Activated CD4-positive, alpha-beta T cell treated with anti-CD3 and anti-CD28 coated beads, Interleukin-2, amount 50 U/mL, for 48 hours (primary cell): ENCODE measurements at regions not wholly inside any gene's neighbourhood (a gene's known extent, or its start where the extent isn't known, plus 50 kb on each side); places are given as distances from the start of the nearest gene placed in this dataset.
"Not testable (repeated sequence)": the region's sequence is repeated elsewhere in the genome, so short reads cannot be mapped to it uniquely, and the experiment has no call there.

Experiments
- DNase-seq, 2 experiments: peaks; one replicate each; pipeline ENCODE4 v3.0.0-alpha.2; 2020

DNA sequence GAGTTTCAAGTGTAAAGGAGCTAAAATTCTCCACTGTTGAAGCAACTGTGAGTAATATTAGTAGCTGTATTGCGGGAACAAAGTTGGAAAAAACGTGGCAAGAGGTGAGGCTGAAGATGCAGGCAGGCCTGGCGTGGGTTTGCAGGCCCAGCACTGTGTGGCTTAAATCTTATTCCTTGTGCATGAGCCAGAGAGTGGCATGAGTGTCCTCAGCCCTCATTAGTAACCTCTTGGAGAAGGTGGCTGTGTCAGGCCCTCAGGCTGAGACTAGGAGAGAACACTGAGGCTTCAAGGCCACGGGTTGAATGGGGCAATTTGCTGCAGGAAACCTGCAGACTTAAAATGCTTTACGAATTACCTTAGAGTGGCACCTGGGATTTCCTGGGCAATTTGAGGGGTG is 372.7 kb upstream of the CITED2 start:
- no peak for DNase-seq

DNA sequence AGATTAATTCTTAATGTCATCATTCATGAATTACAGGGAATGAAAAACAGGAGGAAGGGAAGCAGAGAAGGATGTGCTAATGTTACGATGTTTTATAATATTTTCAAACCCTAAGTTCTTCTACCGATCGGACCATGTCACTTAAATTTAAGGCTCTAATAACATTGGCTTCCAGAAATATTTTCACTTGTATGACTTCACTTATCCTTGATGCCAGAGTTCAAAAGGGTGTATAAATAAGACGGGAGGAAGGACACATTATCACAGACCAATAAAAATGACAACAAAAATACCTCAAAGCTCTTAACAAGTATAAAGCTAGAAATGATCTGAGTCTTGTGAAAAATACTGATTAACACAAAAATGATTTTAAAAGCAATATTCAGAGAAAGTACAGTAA is 370.4 kb upstream of the CITED2 start:
- no peak for DNase-seq

DNA sequence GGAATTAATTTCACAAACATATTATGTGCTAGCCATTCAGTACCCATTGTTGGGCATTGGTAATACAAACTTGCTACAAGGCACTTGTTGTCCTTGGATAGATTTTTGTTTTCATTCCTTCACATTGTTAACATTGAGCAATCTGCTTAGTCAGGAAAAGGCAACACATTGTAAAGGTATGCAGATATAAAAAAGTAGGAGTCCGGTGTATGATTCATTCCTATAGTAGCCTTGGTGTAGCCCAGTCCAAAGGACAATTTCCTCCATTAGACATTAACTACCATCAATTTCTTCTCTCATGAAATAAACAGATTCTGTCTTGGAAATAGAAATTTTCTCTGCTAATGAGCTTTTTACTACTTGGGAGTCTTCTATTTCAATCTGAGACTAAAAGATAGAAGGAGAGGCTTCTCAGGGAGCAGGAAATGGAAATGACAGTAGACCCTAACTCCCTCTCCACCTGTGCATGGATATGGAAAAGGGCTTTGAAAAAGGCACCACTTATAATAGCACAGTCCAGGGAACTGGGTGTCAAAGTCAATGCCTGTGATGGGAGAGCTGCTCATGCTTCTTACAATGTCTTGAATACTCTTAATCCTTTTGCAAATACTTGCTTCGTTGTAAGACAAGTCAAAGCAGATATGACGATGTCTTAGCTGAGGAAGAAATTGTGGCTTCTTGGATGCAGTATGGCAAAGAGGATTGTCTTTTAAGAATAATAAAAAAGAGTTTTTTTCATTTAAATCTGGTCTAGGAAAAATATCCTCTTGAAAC is 369.4 kb upstream of the CITED2 start:
- no peak for DNase-seq

DNA sequence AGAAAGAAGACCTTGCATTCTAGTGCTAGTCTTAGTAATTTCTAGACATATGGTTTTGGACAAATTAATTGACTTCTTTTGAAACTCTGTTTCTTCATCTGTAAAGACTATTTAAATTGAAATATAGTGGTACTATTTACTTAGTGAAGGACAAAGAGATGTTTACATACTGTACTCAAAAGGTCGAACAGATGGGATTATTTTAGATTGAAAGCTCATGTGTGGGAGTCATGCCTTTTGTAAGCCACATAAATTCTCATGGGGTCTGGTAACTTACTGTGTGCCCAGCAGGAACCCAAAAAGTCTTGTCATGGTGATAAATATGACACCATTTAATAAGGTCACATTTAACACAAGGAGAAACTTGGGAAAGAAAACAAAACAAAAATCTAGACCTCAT is 368.2 kb upstream of the CITED2 start:
- DNase-seq: no peak

DNA sequence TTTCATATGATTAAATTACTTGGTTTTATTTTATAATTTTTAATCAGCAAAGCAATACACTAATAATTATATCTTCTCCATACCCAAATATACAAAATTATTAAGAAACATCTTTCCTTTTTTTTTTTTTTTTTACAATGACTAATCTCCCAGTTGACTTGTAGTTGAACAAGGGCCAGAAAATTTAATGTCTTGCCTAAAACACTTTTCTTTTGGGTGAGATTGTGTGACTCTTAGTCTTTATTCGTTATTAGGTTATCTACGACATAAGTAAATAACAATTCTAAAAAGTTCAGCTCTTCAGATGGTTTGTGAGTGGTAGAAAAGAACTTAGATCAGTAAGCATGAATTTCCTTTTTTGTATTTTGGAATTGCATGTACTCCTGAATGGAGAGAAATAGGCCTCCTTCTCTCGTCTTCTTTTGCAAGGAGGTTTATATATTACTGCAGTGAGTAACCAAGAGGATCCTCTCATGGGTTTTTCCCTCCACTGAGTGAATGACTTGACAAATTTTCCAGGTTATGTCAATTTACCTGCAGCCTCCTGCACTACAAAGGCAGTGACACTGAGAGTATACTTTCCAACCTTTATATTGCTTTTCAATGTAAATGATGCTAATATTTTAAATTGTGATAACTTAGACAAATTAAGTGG is 364.5 kb upstream of the CITED2 start:
- no peak for DNase-seq

DNA sequence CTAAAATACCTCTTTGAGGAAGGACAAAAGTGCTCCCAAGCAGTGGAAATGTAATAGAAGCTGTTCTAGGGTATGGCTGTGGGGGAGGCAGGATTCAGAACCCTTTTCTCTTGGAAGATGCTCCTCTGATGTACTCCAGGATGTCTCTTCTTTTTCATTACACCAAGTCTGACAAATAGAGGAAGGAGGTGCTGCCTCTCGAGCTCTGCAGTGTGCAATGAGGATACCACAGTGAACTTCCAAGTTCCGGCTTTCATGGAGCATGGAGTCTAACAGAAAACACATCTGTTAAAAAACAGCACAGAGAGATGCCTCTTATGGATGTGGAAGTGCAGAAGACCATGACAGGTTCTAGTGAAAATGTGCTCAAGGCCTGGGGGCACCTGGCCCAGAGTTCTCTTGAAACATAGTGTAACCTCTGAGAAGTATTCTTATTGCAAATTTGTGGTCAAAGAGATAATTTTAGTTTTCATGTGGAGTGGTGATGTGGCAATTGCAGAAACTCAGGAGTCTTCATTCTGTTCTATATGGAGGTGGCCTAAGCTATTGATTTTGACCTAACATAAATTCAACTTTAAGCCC is 362.0 kb upstream of the CITED2 start:
- DNase-seq: no peak

DNA sequence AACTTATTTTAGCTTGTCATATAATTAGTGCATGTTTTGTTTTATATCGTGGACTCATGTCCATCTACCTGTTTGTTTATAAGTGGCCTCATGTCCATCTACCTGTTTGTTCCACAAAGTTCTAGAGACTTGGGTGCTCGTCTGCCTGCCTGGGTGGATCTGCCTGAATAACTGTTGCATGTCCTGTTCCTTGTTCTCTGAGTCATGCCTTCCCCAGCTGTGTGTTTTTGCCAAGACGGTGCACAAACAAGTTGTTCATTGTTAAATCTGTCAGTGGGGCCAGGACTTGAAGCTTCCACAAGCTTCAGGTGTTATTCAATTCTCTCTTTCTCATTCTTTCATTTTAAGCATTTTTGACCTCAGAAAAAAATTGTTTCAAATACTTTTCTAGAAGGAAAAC is 358.0 kb upstream of the CITED2 start:
- DNase-seq: no peak

DNA sequence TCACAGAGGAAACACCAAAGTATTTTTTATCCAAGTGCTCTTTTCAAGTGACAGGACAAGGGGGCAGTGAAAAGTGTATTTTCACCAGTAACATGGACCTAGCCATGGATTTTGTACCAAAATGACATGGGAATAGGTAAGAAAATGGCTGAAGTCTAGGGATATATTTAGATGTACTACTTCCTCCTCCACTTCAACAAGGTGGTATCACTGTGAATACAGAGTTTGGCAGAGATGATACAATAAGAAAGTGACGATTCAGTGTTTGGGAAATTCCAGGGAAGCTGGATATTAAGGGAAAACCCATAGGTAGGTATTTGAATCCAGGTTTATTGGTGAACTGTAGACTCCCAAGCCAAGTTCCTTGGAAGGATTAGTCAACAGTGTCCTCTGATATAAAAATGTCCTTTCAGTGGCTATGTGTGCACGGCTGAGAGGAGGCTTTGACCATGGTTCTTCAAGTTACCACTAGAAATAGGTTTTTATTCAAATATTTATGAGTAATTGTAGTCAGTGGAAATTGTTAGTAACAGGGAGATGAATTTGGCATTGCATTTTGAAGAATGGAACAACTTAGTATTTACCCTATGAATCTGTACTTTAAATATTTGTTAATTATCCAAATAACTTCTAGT is 356.0 kb upstream of the CITED2 start:
- no peak for DNase-seq

DNA sequence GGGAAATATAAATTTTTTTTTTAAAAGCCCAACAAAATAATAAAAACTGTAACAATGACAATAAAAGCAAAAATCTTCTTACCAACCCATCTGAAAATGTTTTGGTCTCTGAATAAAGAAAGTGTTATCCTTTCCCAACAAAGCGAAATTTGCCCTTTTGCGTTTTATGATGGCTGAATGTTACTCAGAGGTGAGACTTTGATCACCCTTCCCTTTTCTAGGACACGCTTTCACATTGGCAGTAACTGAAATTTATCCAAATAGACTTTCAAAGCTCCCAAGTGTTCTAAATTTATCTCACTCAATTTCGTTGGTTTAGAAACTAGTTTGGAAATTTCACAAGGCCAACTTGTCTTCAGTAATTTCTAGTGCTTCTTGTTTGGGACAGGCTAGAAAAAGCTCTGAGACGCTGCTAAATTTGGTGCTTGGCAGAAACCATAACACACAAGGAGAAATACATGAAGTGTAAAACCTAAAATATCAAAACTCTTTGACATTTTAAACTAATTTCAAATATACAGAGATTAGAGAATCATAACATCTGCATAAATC is 354.5 kb upstream of the CITED2 start:
- DNase-seq: no peak

DNA sequence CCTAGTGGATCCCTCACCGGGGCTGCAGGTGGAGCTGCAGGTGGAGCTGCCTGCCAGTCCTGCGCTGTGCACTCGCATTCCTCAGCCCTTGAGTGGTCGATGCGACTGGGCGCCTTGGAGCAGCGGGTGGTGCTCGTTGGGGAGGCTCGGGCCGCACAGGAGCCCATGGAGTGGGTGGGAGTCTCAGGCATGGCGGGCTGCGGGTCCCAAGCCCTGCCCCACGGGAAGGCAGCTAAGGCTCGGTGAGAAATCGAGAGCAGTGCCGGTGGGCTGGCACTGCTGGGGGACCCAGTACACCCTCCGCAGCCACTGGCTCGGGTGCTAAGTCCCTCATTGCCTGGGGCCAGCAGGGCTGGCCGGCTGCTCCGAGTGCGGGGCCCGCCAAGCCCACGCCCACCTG is 351.8 kb upstream of the CITED2 start:
- DNase-seq: not testable (repeated sequence)

DNA sequence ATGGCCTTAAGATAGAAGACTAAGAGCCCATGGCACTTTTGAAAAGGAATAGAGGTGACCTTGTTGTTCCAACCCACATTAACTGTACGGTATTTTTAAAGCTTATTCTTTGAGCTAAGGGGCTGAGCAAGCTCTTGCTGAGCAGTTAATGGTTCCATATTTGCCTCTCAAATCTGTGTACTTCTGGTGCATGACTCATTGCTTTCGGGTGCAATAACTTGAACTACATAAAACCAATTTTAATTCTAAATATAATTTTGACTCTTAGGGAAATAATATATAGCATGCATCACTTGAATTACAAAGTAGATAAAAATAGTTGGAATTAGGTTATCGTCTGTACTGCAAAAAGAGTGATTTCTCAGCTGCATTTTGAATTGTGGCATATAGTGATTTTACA is 348.1 kb upstream of the CITED2 start:
- no peak for DNase-seq

DNA sequence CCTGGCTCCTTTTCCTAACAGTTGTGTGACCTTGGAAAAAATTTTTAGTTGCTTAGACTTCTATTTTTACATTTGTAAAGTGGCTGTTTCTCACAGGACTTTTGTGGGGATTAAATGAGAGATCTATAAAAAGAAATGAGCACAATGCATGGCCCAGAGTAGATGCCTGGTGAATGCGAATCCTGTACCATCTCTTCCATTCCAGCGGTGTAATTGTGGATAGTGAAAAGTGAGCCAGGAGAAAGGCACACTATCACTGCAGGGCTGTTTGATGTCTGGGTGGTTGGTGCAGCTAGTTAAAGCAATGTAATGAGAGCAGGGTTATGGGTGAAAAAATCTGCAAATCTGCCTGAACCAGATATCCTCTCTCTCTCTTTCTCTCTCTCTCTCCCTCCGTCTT is 347.5 kb upstream of the CITED2 start:
- DNase-seq: no peak

DNA sequence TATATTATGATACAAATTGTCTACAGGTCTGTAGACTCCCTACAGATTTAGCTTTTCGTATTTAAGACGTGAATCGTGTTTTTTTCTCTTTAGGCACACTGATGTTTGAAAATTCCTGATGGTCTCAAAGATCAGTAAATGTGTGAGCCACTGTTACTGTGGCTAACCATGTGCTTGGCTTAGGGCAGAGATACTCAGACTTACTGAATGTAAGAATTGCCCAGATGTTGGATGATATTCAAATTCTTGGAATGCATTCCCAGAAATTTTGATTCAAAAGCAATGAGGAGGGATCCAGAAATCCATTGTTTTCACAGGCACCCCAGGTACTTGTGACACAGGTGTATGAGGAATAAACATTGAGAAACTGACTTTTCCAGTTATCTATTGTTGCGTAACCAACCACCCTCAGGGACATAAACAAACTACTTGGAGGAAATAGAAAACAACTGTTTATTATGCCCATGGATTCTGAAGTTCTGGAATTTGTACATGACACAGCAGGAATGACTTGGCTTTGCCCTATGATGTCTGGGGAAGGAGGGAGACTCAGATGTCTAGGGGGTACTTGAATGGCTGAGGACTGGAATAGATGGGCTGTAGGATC is 339.6 kb upstream of the CITED2 start:
- DNase-seq: no peak

DNA sequence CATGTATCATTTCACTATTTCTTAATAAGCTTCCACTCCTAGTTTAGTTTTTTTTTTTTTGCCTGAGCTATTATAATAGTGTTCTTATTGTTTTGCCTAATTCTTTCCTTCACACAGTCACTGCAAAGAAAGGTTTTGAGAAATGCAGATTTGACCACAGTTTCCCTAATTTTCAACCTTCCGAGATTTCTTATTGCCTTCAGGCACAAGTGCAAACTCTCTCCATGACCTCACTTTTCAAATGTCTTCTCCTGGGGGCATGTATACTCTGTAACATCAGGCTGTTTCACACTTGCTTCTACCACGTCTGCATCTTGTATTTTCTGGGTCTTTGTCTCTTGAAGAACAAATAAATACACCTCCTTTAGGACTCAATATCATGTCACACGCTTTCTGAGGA is 339.0 kb upstream of the CITED2 start:
- no peak for DNase-seq

DNA sequence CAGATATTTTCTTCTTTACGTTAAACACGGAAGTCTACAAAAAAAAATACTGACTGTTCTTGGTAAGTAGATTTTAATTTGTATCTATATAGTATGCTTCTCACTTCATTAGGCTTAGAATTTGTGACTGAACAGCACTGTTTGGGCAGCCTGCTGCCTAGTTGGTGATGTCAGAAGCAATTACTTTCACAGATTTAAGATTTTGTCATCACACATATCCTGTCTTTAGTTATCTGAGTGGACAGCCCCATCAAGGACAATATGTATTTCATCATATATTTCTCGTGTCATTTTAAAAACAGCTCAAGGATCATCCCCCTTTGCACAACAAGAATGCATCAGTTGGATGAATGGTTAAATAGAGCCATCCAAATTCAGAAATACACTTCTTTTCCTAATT is 338.4 kb upstream of the CITED2 start:
- DNase-seq: no peak

DNA sequence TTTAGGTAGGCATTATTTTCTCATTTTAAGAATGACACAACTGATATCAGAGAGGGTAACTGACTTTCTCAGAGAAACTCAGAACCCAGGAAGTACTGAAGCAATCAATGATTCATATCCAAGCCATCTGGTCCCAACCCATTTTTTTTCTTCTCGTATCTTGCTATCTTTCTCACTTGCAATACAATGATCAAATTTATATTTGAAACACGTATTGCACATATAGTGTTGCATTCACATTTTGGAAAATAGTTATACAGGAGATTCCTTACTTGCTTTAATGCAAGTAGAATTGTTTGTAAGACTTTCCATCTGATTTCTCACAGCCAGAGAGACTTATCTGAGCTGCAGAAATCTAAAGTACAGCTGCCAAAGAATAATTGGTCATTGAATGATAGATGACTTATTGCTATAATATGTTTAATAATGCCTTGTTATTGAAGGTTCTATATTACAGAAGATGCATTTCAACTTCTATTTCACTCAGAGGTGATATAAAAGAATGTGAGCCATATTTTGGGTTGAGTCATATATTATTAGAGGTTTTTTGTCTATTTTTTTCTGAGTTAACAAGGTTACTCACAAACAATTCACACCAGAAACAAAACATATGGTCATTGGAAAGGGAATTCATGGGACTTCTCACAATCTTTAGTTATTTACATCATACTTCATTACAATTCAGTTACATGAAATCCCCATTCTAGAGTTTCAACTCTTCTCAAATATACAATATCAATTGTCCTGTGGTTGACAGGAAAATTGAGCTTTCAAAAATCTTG is 337.5 kb upstream of the CITED2 start:
- DNase-seq: no peak

DNA sequence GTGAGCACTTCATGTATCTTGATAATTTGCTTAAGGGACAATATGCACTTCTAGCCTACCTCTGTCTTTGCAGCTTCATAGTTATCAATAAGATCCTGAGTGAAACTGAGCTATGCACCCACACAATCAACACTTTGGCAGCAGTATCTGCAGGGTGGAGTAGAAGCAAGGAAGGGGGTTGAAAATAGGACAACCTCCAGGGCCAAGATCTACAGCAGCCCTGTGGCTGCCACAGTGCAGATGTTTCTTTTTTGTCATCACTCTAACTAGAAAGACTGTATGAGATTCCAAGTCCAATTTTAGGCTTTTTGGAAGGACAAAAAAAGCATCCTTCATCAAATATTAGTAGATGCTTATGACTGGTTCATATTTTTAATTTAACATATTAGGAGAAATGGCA is 336.1 kb upstream of the CITED2 start:
- no peak for DNase-seq

DNA sequence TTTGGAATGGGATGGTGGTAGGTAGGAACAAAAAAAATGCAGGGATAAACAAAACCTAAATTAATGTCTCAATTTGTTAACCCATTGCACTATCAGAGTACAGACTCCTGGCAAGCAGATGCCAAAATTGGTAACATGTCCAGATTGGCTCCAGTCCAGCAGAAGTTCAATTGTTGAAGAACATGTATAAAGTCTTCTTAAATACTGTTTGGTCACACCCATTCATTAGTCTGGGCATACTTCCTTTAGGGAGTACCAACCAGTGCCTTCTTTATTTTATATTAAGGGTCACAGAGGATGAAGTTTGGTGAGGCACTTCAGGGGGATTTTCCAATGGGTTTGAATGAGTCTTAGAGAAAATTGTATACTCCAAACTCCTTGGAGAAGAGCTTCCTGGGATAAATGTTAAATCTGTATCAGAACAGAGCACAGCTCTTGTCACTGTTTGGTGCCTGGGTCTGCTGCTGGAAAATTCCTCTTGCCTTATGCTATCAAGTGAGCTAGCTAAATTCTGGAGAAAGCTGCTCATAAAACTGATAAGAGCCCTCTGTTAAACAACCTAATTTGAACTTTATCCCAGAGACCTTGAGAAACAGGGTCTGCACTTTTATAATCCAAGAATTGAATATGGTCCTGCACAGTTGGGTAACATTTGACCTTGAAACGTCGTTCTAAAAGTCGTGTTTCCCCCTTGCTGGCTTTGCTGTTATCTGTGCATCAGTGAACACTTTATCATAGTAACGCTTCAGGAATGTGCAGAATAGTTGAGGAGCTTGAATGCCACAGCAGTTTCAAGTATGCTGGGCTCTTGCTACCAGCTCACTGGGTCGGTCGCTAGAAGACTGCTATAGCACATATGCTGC is 334.1 kb upstream of the CITED2 start:
- no peak for DNase-seq

DNA sequence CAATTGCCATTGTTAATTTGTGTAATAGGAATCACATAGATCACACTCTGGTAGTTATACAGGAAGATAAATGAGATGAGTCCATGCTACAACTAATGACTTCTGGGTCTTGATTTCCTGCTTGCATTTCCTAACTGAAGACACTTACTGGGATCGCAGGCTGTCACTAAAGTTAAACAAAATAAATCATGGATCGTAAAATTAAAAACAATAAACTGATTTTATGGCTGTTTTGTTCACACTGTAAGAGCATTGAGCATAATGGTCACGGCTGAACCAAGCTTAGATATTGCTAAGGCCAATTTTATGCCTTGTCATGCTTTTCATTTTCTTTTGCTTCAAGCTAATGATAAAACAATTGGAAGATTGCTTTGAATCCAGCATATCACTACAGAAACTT is 332.5 kb upstream of the CITED2 start:
- no peak for DNase-seq

DNA sequence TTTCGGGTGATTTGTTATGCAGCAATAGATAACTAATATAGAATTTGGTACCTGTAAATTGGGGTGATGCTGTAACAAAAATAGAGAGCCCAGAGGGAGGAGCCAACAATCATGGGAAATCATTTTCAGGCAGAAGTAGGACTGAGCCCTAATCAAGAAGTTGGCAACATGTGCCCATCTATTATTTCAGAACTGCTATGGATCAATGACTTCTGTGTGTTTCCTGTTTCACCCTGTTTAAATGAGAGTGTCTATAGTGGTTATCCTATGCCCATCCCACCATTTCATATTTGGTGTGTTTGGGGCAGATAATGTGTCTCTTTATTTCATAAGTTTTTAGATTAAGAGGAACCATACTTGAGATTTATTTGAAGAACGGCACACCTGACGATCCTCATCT is 330.8 kb upstream of the CITED2 start:
- DNase-seq: no peak

DNA sequence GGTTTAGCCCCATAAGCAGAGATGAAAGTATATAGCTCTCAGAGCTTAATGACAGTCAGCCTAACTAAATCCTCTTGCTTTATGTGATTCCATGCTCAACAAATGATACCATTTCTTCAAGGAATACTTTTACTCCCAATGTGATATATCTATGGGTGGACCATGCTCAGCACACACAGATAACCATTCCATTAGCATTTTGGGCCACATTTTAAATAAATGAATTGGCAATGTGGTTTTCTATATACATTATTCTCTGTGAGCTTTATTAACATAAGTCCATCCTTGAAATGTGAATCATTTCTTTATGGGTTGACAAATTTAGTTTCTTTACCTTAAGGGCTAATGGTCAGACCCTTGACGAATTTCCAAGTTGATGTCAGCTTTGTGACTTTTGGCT is 329.3 kb upstream of the CITED2 start:
- no peak for DNase-seq
